ENCODE measurements at regions not wholly inside any gene's neighbourhood (a gene's known extent, or its start where the extent isn't known, plus 50 kb on each side); places are given as distances from the start of the nearest gene placed in this dataset.

GRCh38 chr15:81520480-81520879 is 146.5 kb upstream of the TMC3 start:
- TF ChIP-seq FOXP2 (optimal IDR thresholded peaks at IDR 0.05; ENCODE audit: control extremely low read depth, extremely low read length, insufficient read depth) (no peak), EZH2 (IDR thresholded peaks at IDR 0.05) (no peak)

All from SK-N-MC (cell line).